NCI-H345 treated with DMSO at 0.1 percent for 48 hours (cell line): ENCODE measurements at regions not wholly inside any gene's neighbourhood (a gene's known extent, or its start where the extent isn't known, plus 50 kb on each side); places are given as distances from the start of the nearest gene placed in this dataset.

Experiments
- DNase-seq: peaks from one replicate; lab custom pipeline; 2025; ENCODE audit not compliant: unreplicated experiment; lab: John Stamatoyannopoulos, UW

- no peak for DNase-seq
Observed at GRCh38 chr13:27847669-27848068, 55.4 kb downstream of the GSX1 start.

GRCh38 chr13:27851096-27851850 lies 59.0 kb downstream of the GSX1 start:
- DNase-seq = no peak

GRCh38 chr13:27852491-27852890 lies 60.2 kb downstream of the GSX1 start:
- no peak for DNase-seq

- no peak for DNase-seq
Observed at GRCh38 chr13:27853335-27853734, 61.1 kb downstream of the GSX1 start.

- no peak for DNase-seq
Observed at GRCh38 chr13:27853861-27854260, 61.6 kb downstream of the GSX1 start.

- no peak for DNase-seq
Observed at GRCh38 chr13:27854606-27855005, 62.3 kb downstream of the GSX1 start.

- no peak for DNase-seq
Observed at GRCh38 chr13:27855381-27855780, 63.1 kb downstream of the GSX1 start.

GRCh38 chr13:27857282-27857681 lies 62.5 kb upstream of the PDX1 start:
- peak; percentile 79 for DNase-seq

GRCh38 chr13:27858046-27858445 lies 61.8 kb upstream of the PDX1 start:
- DNase-seq = no peak

- no peak for DNase-seq
Observed at GRCh38 chr13:27860743-27861142, 59.1 kb upstream of the PDX1 start.

GRCh38 chr13:27861165-27861564 lies 58.6 kb upstream of the PDX1 start:
- DNase-seq = no peak

- no peak for DNase-seq
Observed at GRCh38 chr13:27868641-27869435, 51.0 kb upstream of the PDX1 start.

GRCh38 chr13:27869436-27870095 lies 50.2 kb upstream of the PDX1 start:
- DNase-seq = no peak
